Activated CD4-positive, alpha-beta T cell treated with anti-CD3 and anti-CD28 coated beads for 36 hours (primary cell): ENCODE measurements at regions not wholly inside any gene's neighbourhood (a gene's known extent, or its start where the extent isn't known, plus 50 kb on each side); places are given as distances from the start of the nearest gene placed in this dataset.
"Not testable (repeated sequence)": the region's sequence is repeated elsewhere in the genome, so short reads cannot be mapped to it uniquely, and the experiment has no call there.

Experiments used
- ATAC-seq: fragments of 200-7000 bp; cut with Tn5 transposase; one replicate; pipeline ENCODE4 v1.10.0; 2021; ENCODE audit warnings: mild to moderate bottlenecking, moderate library complexity
- CTCF ChIA-PET: fragments of 350-600 bp; sonication (Branson Sonifier 250); formaldehyde crosslinking; loops from one replicate; lab custom pipeline; 2021; ENCODE audit warnings: antibody characterized with exemption; lab: Charles Lee
- POLR2A ChIA-PET: fragments of 350-600 bp; sonication (Branson Sonifier 250); formaldehyde crosslinking; loops from one replicate; lab custom pipeline; 2021; ENCODE audit warnings: antibody characterized with exemption, inconsistent platforms; lab: Charles Lee
- DNase-seq: peaks from one replicate; pipeline ENCODE4 v3.0.0-alpha.2; 2020
- H3K27ac Mint-ChIP-seq: one replicate; pipeline ENCODE4 v1.8.0; 2021; ENCODE audit warnings: mixed read lengths
- H3K27me3 Mint-ChIP-seq: one replicate; pipeline ENCODE4 v1.8.0; 2021; ENCODE audit warnings: mixed read lengths
- H3K36me3 Mint-ChIP-seq: one replicate; pipeline ENCODE4 v1.8.0; 2021; ENCODE audit warnings: low read depth, mixed read lengths
- H3K4me1 Mint-ChIP-seq: one replicate; pipeline ENCODE4 v1.8.0; 2021; ENCODE audit warnings: mixed read lengths
- H3K4me3 Mint-ChIP-seq: one replicate; pipeline ENCODE4 v1.8.0; 2021; ENCODE audit warnings: mild to moderate bottlenecking, moderate library complexity, mixed read lengths
- H3K9me3 Mint-ChIP-seq: one replicate; pipeline ENCODE4 v1.8.0; 2021; ENCODE audit warnings: low read depth, mixed read lengths
- intact Hi-C, 2 experiments: fragments of 100-400 bp; cut with DNase I in 1 of 2; cut with micrococcal nuclease in 1 of 2; formaldehyde crosslinking; loops; one replicate each; pipeline versions ENCODE4 v1.14.2 to v1.15.1; 2022 to 2024; cut with DNase I, micrococcal nuclease

- ChIA-PET CTCF (interaction anchor here (0.5 to 1.8 kb wide), 22 partner anchors 8 to 1787 kb away, joined by 3 to 9 read pairs (median 3); partner anchors contain the start of gene NT5E), POLR2A (interaction anchor here (0.6 kb wide), 1 partner anchor 9 kb away, joined by 9 read pairs; no protein-coding TSS in a partner anchor)
- peak; percentile 88 for DNase-seq
- intact Hi-C loops, result loop anchor here (1.0 to 10.0 kb wide), 7 partner anchors 549 to 1708 kb away; no protein-coding TSS in a partner anchor
- H3K36me3 Mint-ChIP-seq, result no peaks in the 10 kb centered on the region
- H3K27me3 Mint-ChIP-seq, result peaks cover 8% of the 10 kb centered on the region
- peaks cover 5% of the 10 kb centered on the region for H3K9me3 Mint-ChIP-seq
- no peak overlapping the region for H3K27ac Mint-ChIP-seq
- no peak overlapping the region for H3K4me3 Mint-ChIP-seq
- ATAC-seq, result peak; percentile 53
- no peaks in the 10 kb centered on the region for H3K4me1 Mint-ChIP-seq
These were observed 126.3 kb upstream of the NT5E start for GRCh38 chr6:85323435-85324040.

GRCh38 chr6:85322446-85323105 lies 127.3 kb upstream of the NT5E start:
- ChIA-PET POLR2A (no interaction called here), CTCF (interaction anchor here (0.6 to 1.8 kb wide), 19 partner anchors 9 to 1786 kb away, joined by 3 to 9 read pairs (median 3); partner anchors contain the start of gene NT5E)
- Mint-ChIP-seq H3K27me3 (peaks cover 8% of the 10 kb centered on the region), H3K9me3 (peaks cover 7% of the 10 kb centered on the region), H3K4me1 (no peaks in the 10 kb centered on the region), H3K27ac (no peak overlapping the region), H3K4me3 (no peak overlapping the region), H3K36me3 (no peaks in the 10 kb centered on the region)
- ATAC-seq (no peak), DNase-seq (no peak)
- intact Hi-C loops, result loop anchor here (1.0 to 10.0 kb wide), 7 partner anchors 548 to 1707 kb away; no protein-coding TSS in a partner anchor

DNA sequence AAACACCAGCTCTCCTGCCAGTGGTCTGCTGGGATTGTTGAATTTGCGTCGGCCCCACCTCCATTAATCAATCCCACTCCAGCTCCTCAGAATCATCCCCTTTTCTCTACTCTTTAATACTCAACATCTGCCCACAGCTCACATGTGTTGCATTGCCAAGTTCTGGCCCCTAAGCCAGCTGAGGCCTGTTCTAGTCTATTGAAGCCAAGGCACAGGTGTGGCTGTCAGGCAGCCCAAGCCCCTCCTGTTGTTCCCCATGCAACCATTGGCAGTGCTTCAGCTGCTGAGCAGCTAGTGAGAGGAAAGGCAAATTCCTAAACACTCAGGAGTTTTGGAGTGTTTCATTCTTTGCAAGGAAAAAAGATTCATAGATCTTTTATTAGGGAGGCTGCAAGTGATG lies 128.0 kb upstream of the NT5E start:
- no peak for ATAC-seq
- H3K27ac Mint-ChIP-seq, result no peak overlapping the region
- no peak for DNase-seq
- ChIA-PET POLR2A (no interaction called here), CTCF (interaction anchor here (0.6 kb wide), 1 partner anchor 1443 kb away, joined by 4 read pairs; no protein-coding TSS in a partner anchor)
- H3K4me3 Mint-ChIP-seq, result no peak overlapping the region
- no peaks in the 10 kb centered on the region for H3K36me3 Mint-ChIP-seq
- H3K4me1 Mint-ChIP-seq, result no peaks in the 10 kb centered on the region
- intact Hi-C loops, result loop anchor here (5.0 to 10.0 kb wide), 4 partner anchors 547 to 1437 kb away; no protein-coding TSS in a partner anchor
- H3K9me3 Mint-ChIP-seq, result peaks cover 14% of the 10 kb centered on the region
- H3K27me3 Mint-ChIP-seq, result peaks cover 6% of the 10 kb centered on the region

DNA sequence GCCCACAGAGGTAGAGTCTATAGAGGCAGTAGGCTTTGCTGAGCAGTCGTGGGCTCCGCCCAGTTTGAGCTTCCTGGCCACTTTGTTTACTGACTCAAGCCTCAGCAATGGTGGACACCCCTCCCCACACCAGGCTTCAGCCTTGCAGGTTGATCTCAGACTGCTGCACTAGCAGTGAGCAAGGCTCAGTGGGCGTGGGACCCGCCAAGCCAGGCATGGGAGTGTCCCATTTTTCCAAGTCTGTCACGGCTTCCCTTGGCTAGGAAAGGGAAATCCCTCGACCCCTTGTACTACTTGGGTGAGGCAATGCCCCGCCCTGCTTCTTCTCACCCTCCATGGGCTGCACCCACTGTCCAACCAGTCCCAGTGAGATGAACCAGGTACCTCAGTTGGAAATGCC lies 135.3 kb upstream of the NT5E start:
- intact Hi-C loops, result no loop called here
- Mint-ChIP-seq H3K4me1 (no peaks in the 10 kb centered on the region), H3K27ac (no peak overlapping the region), H3K27me3 (no peaks in the 10 kb centered on the region), H3K9me3 (peaks cover 16% of the 10 kb centered on the region), H3K36me3 (no peaks in the 10 kb centered on the region), H3K4me3 (no peak overlapping the region)
- ChIA-PET CTCF (no interaction called here), POLR2A (no interaction called here)
- no peak for ATAC-seq
- DNase-seq, result no peak

DNA sequence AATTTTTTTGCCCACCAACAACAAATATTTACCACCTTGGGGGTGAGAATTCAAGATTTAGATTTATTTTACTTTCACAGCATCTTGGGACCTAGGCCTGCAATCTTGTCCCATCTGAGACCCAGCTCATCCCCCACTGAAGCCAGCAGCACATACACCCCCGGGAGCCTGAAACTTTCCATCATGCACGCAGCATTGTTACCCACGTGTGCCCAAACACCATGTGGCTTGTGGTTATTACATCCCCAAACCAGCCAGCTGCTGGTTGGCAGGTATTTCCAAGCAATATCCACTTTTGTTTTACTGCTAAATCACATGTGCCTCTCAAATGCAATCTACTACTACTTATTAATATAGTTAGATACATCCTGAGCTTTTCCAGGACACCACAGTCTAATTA lies 149.3 kb upstream of the NT5E start:
- H3K9me3 Mint-ChIP-seq, result no peaks in the 10 kb centered on the region
- no peaks in the 10 kb centered on the region for H3K36me3 Mint-ChIP-seq
- no peak overlapping the region for H3K27ac Mint-ChIP-seq
- no peak for DNase-seq
- ChIA-PET POLR2A (no interaction called here), CTCF (interaction anchor here (1.2 kb wide), 1 partner anchor 23 kb away, joined by 3 read pairs; no protein-coding TSS in a partner anchor)
- intact Hi-C loops, result no loop called here
- no peaks in the 10 kb centered on the region for H3K27me3 Mint-ChIP-seq
- no peak overlapping the region for H3K4me3 Mint-ChIP-seq
- no peaks in the 10 kb centered on the region for H3K4me1 Mint-ChIP-seq
- ATAC-seq, result no peak

DNA sequence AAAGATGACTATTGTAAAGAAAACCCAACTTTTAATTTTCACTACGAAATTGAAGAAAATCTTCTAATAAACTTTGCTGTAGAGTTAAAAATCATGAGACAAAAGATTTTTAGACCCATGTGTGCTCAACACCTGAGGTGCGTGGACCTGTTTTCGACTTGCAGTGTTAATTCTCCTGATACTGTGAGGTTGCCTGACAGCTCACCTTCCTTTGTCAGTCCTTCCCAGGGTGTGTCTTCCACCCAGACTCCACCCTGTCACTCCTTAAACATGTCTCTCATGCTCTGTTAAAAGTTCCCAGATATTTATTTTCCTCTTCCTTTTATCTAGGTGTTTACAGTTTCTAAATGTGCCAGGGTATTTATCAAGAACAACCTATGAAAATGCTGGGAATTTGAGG lies 151.3 kb upstream of the NT5E start:
- H3K27me3 Mint-ChIP-seq, result no peaks in the 10 kb centered on the region
- DNase-seq, result no peak
- POLR2A ChIA-PET, result no interaction called here
- intact Hi-C loops, result no loop called here
- H3K27ac Mint-ChIP-seq, result no peak overlapping the region
- CTCF ChIA-PET, result interaction anchor here (0.5 to 1.1 kb wide), 2 partner anchors 8 to 218 kb away, joined by 3 to 4 read pairs; no protein-coding TSS in a partner anchor
- no peak for ATAC-seq
- H3K9me3 Mint-ChIP-seq, result no peaks in the 10 kb centered on the region
- H3K4me3 Mint-ChIP-seq, result no peak overlapping the region
- H3K36me3 Mint-ChIP-seq, result no peaks in the 10 kb centered on the region
- H3K4me1 Mint-ChIP-seq, result no peaks in the 10 kb centered on the region

DNA sequence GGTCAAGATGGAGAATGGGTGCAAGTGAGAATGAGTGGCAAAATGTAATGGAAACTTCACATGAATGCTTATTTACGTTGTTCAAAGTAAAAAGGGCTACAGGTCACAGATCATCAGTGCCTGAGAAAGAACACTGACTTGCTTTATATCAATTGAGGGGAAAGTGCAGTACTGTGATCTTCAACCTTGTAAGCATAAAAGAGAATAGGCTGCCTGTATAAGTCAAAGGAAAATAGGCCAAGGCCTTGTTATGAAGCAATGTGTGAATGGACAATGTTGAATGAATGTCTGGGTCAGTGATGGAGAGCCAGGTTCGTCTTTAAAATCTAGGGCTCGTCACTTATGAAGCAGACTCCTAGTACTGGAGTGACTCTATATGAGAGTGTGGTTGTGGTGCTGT lies 158.6 kb upstream of the NT5E start:
- DNase-seq (no peak), ATAC-seq (no peak)
- Mint-ChIP-seq H3K27me3 (peaks cover 4% of the 10 kb centered on the region), H3K4me3 (no peak overlapping the region), H3K4me1 (no peaks in the 10 kb centered on the region), H3K9me3 (peaks cover 2% of the 10 kb centered on the region), H3K27ac (no peak overlapping the region), H3K36me3 (no peaks in the 10 kb centered on the region)
- intact Hi-C loops, result no loop called here
- ChIA-PET POLR2A (no interaction called here), CTCF (no interaction called here)

DNA sequence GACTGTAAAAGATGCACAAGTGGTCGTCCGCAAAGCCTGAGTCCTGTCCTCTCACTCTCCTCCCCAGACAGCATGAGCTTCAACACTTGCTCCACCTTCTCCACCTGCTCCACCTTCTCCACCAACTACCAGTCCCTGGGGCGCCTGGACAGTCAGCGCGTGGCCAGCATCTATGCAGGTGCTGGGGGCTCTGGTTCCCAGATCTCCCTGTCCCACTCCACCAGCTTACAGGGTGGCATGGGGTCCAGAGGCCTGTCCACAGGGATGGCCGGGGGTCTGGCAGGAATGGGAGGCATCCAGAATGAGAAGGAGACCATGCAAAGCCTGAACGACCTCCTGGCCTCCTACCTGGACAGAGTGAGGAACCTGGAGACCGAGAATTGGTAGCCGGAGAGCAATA lies 162.2 kb upstream of the NT5E start:
- H3K27ac Mint-ChIP-seq, result no peak overlapping the region
- no peaks in the 10 kb centered on the region for H3K36me3 Mint-ChIP-seq
- no peaks in the 10 kb centered on the region for H3K4me1 Mint-ChIP-seq
- ChIA-PET CTCF (no interaction called here), POLR2A (interaction anchor here (0.7 kb wide), 1 partner anchor 35 kb away, joined by 3 read pairs; no protein-coding TSS in a partner anchor)
- no peak overlapping the region for H3K4me3 Mint-ChIP-seq
- peaks cover 2% of the 10 kb centered on the region for H3K9me3 Mint-ChIP-seq
- DNase-seq (no peak), ATAC-seq (no peak)
- intact Hi-C loops, result no loop called here
- peaks cover 2% of the 10 kb centered on the region for H3K27me3 Mint-ChIP-seq

GRCh38 chr6:85287158-85287557 lies 162.7 kb upstream of the NT5E start:
- no peak for ATAC-seq
- CTCF ChIA-PET, result no interaction called here
- H3K9me3 Mint-ChIP-seq, result peaks cover 2% of the 10 kb centered on the region

GRCh38 chr6:85286507-85286906 lies 163.4 kb upstream of the NT5E start:
- H3K36me3 Mint-ChIP-seq, H3K9me3 Mint-ChIP-seq, H3K4me3 Mint-ChIP-seq, H3K27me3 Mint-ChIP-seq, intact Hi-C loops, ATAC-seq, DNase-seq, CTCF ChIA-PET, POLR2A ChIA-PET, H3K4me1 Mint-ChIP-seq, H3K27ac Mint-ChIP-seq: not testable (repeated sequence)

More at GRCh38 chr6:85287158-85287557, 162.7 kb upstream of the NT5E start:
- no peak for DNase-seq
- Mint-ChIP-seq H3K27ac (no peak overlapping the region), H3K27me3 (peaks cover 2% of the 10 kb centered on the region), H3K4me3 (no peak overlapping the region), H3K4me1 (no peaks in the 10 kb centered on the region), H3K36me3 (no peaks in the 10 kb centered on the region)
- POLR2A ChIA-PET, result interaction anchor here (0.7 kb wide), 1 partner anchor 34 kb away, joined by 3 read pairs; no protein-coding TSS in a partner anchor
- intact Hi-C loops, result no loop called here

DNA sequence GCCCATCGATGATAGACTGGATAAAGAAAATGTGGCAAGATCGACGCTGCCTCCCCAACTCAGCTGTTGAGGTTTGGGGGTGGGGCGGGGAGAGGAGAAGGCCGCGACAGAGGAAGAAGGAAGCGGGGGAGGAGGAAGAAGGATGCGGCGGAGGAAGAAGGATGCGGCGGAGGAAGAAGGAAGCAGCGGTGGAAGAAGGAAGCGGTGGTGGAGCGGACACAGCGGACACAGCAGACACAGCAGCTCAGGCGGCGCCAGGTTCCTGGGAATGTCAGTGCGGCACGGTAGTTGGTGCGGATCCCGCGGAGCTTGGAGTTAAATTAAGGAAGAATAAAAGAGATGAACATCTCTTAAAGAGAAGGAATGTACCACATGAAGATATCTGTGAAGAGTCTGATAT lies 163.9 kb upstream of the NT5E start:
- Mint-ChIP-seq H3K27me3 (no peaks in the 10 kb centered on the region), H3K4me1 (no peaks in the 10 kb centered on the region), H3K9me3 (peaks cover 2% of the 10 kb centered on the region), H3K36me3 (no peaks in the 10 kb centered on the region), H3K27ac (no peak overlapping the region), H3K4me3 (no peak overlapping the region)
- ChIA-PET POLR2A (no interaction called here), CTCF (no interaction called here)
- intact Hi-C loops, result no loop called here
- no peak for ATAC-seq
- no peak for DNase-seq

GRCh38 chr6:85285114-85285513 lies 164.8 kb upstream of the NT5E start:
- no peak for DNase-seq
- Mint-ChIP-seq H3K27me3 (no peaks in the 10 kb centered on the region), H3K36me3 (no peaks in the 10 kb centered on the region), H3K9me3 (peaks cover 2% of the 10 kb centered on the region), H3K4me1 (no peaks in the 10 kb centered on the region), H3K4me3 (no peak overlapping the region), H3K27ac (no peak overlapping the region)
- no peak for ATAC-seq
- CTCF ChIA-PET, result no interaction called here
- intact Hi-C loops, result no loop called here
- POLR2A ChIA-PET, result no interaction called here
